RPMI7951 (cell line): ENCODE measurements at regions not wholly inside any gene's neighbourhood (a gene's known extent, or its start where the extent isn't known, plus 50 kb on each side); places are given as distances from the start of the nearest gene placed in this dataset.

Experiments used
- DNase-seq: peaks from one replicate; pipeline ENCODE4 v3.0.0-alpha.2; 2012; ENCODE audit warnings: low read depth

DNA sequence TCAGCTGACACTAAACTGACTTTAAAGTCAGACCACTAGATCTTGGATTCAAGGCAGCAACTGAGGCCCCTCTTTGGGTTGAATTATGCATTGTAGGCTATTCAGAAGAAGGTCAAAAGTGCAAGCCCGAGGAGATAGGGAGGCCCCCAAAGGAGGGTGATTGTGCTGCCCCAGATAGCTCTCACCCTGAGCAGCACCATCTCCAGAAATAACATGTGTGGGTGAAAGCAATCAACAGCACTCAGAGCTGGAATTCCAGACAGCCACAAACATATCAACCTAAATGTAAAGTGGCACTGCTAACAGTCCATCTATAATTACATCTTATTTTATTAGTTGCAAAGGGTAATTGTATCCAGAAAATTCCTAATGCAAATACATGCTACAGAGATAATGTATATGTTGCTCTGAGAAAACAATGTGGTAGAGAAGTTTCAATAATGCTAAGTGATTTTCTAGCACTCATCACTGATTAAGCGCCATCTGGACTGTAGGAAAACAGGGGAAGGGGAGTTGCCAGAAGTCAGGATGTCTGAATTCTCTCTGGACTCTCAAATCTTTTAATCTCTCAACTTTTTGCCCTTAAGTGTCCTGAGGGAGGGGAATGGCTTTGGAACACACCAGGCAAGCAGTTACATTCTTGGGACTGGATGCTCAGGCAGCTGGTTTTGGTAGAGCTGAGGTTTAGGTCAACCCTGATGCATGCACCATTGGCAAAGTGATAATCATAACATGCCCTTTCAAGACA, 61.8 kb upstream of the SFRP2 start:
- DNase-seq, result peak; percentile 24

DNA sequence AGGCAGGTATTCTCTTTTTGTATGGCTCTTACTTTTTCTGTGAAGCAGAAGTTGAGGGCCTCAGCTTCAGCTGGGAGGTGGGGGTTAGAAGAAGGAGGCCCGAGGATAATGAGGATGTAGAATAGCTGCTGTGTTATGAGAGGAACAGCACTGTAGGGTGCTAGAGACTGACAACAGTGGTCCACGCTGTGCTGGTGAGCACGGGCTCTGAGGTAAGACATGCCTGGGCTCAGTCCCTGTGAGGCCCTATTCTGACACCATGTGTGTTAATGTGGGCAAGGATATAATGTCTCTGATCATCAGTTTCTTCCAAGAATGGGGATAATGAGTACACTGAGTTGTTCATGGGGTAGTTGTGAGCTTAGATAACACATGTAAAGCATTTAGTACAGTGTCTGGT, 55.3 kb upstream of the SFRP2 start:
- no peak for DNase-seq
